ENCODE measurements at regions not wholly inside any gene's neighbourhood (a gene's known extent, or its start where the extent isn't known, plus 50 kb on each side); places are given as distances from the start of the nearest gene placed in this dataset.

- TF ChIP-seq CTCF (IDR thresholded peaks at IDR 0.05) (no peak), POLR2AphosphoS5 (IDR thresholded peaks at IDR 0.05) (no peak), POLR2A (IDR thresholded peaks at IDR 0.05) (no peak)
These were observed 209.0 kb upstream of the CITED2 start for GRCh38 chr6:139583420-139583819.
